Panc1 (cell line): ENCODE measurements at regions not wholly inside any gene's neighbourhood (a gene's known extent, or its start where the extent isn't known, plus 50 kb on each side); places are given as distances from the start of the nearest gene placed in this dataset.

Experiments used
- CTCF ChIP-seq: fragments of 450-650 bp; IDR thresholded peaks from 2 replicates; pipeline ENCODE4 v1.5.1; 2017; ENCODE audit warnings: mild to moderate bottlenecking
- POLR2AphosphoS5 ChIP-seq: IDR thresholded peaks from 2 replicates; pipeline ENCODE4 v1.6.1; 2012; ENCODE audit warnings: mild to moderate bottlenecking, low read depth, low read length, moderate library complexity
- REST ChIP-seq, 2 experiments: IDR thresholded peaks; 2 replicates each; pipeline ENCODE4 v1.6.1; 2011 to 2012; ENCODE audit warnings: low read depth in 2 of 2, control low read depth in 1 of 2, low read length in 1 of 2, mild to moderate bottlenecking in 1 of 2, moderate library complexity in 1 of 2; ENCODE audit not compliant: insufficient read depth in 1 of 2
- TCF7L2 ChIP-seq: IDR thresholded peaks from 2 replicates; pipeline ENCODE4 v1.6.1; 2011; ENCODE audit warnings: mild to moderate bottlenecking, low read depth, low read length, inconsistent platforms

- TF ChIP-seq REST (IDR thresholded peaks at IDR 0.05; ENCODE audit: insufficient read depth in 1 of 2, low read depth in 2 of 2, low read length in 1 of 2) = no peak
- no peak for TF ChIP-seq CTCF
- no peak for TF ChIP-seq POLR2AphosphoS5
- no peak for TF ChIP-seq TCF7L2
These were observed 200.4 kb downstream of the DKK1 start for GRCh38 chr10:52514481-52514880.
